Effector CD4-positive, alpha-beta T cell (primary cell): ENCODE measurements at regions not wholly inside any gene's neighbourhood (a gene's known extent, or its start where the extent isn't known, plus 50 kb on each side); places are given as distances from the start of the nearest gene placed in this dataset.

Experiments used
- DNase-seq: peaks from one replicate; pipeline ENCODE4 v3.0.0-alpha.2; 2020

GRCh38 chr6:139594333-139594965 lies 220.0 kb upstream of the CITED2 start:
- no peak for DNase-seq

- no peak for DNase-seq
These were observed 218.6 kb upstream of the CITED2 start for GRCh38 chr6:139593081-139593480.

GRCh38 chr6:139592011-139592410 lies 217.6 kb upstream of the CITED2 start:
- DNase-seq = no peak

- no peak for DNase-seq
These were observed 216.8 kb upstream of the CITED2 start for GRCh38 chr6:139591075-139591865.

- no peak for DNase-seq
These were observed 215.8 kb upstream of the CITED2 start for GRCh38 chr6:139590206-139590605.

GRCh38 chr6:139588734-139589593 lies 214.5 kb upstream of the CITED2 start:
- DNase-seq = no peak

GRCh38 chr6:139588076-139588639 lies 213.7 kb upstream of the CITED2 start:
- DNase-seq = no peak

GRCh38 chr6:139587469-139587868 lies 213.0 kb upstream of the CITED2 start:
- DNase-seq = no peak

GRCh38 chr6:139586273-139586672 lies 211.8 kb upstream of the CITED2 start:
- no peak for DNase-seq

- DNase-seq = no peak
These were observed 210.2 kb upstream of the CITED2 start for GRCh38 chr6:139584599-139584998.

GRCh38 chr6:139583420-139583819 lies 209.0 kb upstream of the CITED2 start:
- no peak for DNase-seq

- DNase-seq = no peak
These were observed 208.5 kb upstream of the CITED2 start for GRCh38 chr6:139582956-139583355.

- DNase-seq = no peak
These were observed 207.0 kb upstream of the CITED2 start for GRCh38 chr6:139581485-139581865.

- DNase-seq = no peak
These were observed 206.4 kb upstream of the CITED2 start for GRCh38 chr6:139580592-139581484.

- no peak for DNase-seq
These were observed 203.5 kb upstream of the CITED2 start for GRCh38 chr6:139577763-139578604.

- DNase-seq = no peak
These were observed 202.8 kb upstream of the CITED2 start for GRCh38 chr6:139577124-139577762.

GRCh38 chr6:139572001-139572400 lies 197.6 kb upstream of the CITED2 start:
- DNase-seq = no peak

GRCh38 chr6:139570166-139570565 lies 195.7 kb upstream of the CITED2 start:
- no peak for DNase-seq

- DNase-seq = no peak
These were observed 195.1 kb upstream of the CITED2 start for GRCh38 chr6:139569566-139569965.

- DNase-seq = no peak
These were observed 194.6 kb upstream of the CITED2 start for GRCh38 chr6:139568956-139569538.
